B cell (primary cell): ENCODE measurements at regions not wholly inside any gene's neighbourhood (a gene's known extent, or its start where the extent isn't known, plus 50 kb on each side); places are given as distances from the start of the nearest gene placed in this dataset.

Source experiments
- ATAC-seq: fragments of 200-7000 bp; cut with Tn5 transposase; one replicate; pipeline ENCODE4 v1.10.0; 2021; ENCODE audit warnings: low read depth, mild to moderate bottlenecking, moderate number of reproducible peaks, moderate library complexity
- CTCF ChIA-PET: fragments of 350-600 bp; sonication (Branson Sonifier 250); formaldehyde crosslinking; loops from one replicate; lab custom pipeline; 2021; ENCODE audit warnings: antibody characterized with exemption, inconsistent platforms; lab: Charles Lee
- POLR2A ChIA-PET: fragments of 350-600 bp; sonication (Branson Sonifier 250); formaldehyde crosslinking; loops from one replicate; lab custom pipeline; 2021; ENCODE audit warnings: antibody characterized with exemption; lab: Charles Lee
- DNase-seq: peaks from one replicate; pipeline ENCODE4 v3.0.0; 2013
- H2AFZ ChIP-seq: 2 replicates; pipeline ENCODE4 v1.6.1; 2012; ENCODE audit warnings: mild to moderate bottlenecking, low read depth, low read length; ENCODE audit not compliant: insufficient read depth, poor library complexity, severe bottlenecking
- H3K27ac ChIP-seq, 2 donors: 1 replicate in 1 of 2; 2 replicates in 1 of 2; pipeline ENCODE4 v1.5.1; 2012 to 2013; ENCODE audit warnings: low read length in 2 of 2, mild to moderate bottlenecking in 2 of 2, moderate library complexity in 1 of 2
- H3K27me3 ChIP-seq, 4 experiments: fragments of 200-600 bp in 1 of 4; sonication (generic) in 1 of 4; replicated peaks in 1 of 4; 1 replicate in 2 of 4; 2 replicates in 2 of 4; pipeline versions ENCODE4 v1.6.1 to v1.7.0; 2013 to 2016; ENCODE audit warnings: low read length in 3 of 4, mild to moderate bottlenecking in 2 of 4, mixed read lengths in 1 of 4, moderate library complexity in 1 of 4; ENCODE audit not compliant: insufficient read depth in 4 of 4, control insufficient read depth in 3 of 4; ENCODE audit errors: control extremely low read depth in 1 of 4
- H3K36me3 ChIP-seq, 2 experiments: replicated peaks in 1 of 2; 1 replicate in 1 of 2; 2 replicates in 1 of 2; pipeline versions ENCODE4 v1.6.1 to v1.7.1; 2013; ENCODE audit warnings: low read length in 1 of 2; ENCODE audit not compliant: insufficient read depth in 2 of 2, control insufficient read depth in 1 of 2; ENCODE audit errors: control extremely low read depth in 1 of 2, extremely low read depth in 1 of 2
- H3K4me1 ChIP-seq, 2 donors: fragments of 200-600 bp in 1 of 2; sonication (generic) in 1 of 2; 1 replicate in 1 of 2; 2 replicates in 1 of 2; pipeline versions ENCODE4 v1.5.1 to v1.6.1; 2013 to 2017; ENCODE audit warnings: low read length in 2 of 2; ENCODE audit not compliant: control insufficient read depth in 2 of 2, insufficient read depth in 2 of 2
- H3K4me2 ChIP-seq: replicated peaks from 2 replicates; pipeline ENCODE3; 2012; ENCODE audit warnings: mild to moderate bottlenecking, low read depth, low read length; ENCODE audit not compliant: poor library complexity, severe bottlenecking
- H3K4me3 ChIP-seq, 5 experiments: fragments of 200-600 bp in 1 of 5; sonication (generic) in 1 of 5; 1 replicate in 3 of 5; 2 replicates in 2 of 5; pipeline versions ENCODE4 v1.5.1 to v1.7.0; 2011 to 2016; ENCODE audit warnings: low read length in 4 of 5, mild to moderate bottlenecking in 4 of 5, low read depth in 2 of 5, control low read depth in 1 of 5, moderate library complexity in 1 of 5; ENCODE audit not compliant: insufficient read depth in 1 of 5; ENCODE audit errors: control extremely low read depth in 1 of 5, extremely low read depth in 1 of 5
- H3K79me2 ChIP-seq: fragments of 200-600 bp; sonication (generic); one replicate; pipeline ENCODE4 v1.6.0; 2016; ENCODE audit warnings: low read length; ENCODE audit not compliant: control insufficient read depth, insufficient read depth
- H3K9ac ChIP-seq: fragments of 200-600 bp; sonication (generic); 2 replicates; pipeline ENCODE4 v1.6.1; 2017; ENCODE audit warnings: mild to moderate bottlenecking, low read length, moderate library complexity
- H3K9me3 ChIP-seq, 3 donors: one replicate each; pipeline versions ENCODE4 v1.6.1 to v1.7.1; 2013; ENCODE audit warnings: low read length in 2 of 3; ENCODE audit not compliant: control insufficient read depth in 2 of 3, insufficient read depth in 1 of 3; ENCODE audit errors: control extremely low read depth in 1 of 3
- H4K20me1 ChIP-seq: 2 replicates; pipeline ENCODE4 v1.6.0; 2012; ENCODE audit warnings: mild to moderate bottlenecking, low read length; ENCODE audit not compliant: insufficient read depth, control insufficient read depth, poor library complexity, severe bottlenecking
- H3K27ac Mint-ChIP-seq: one replicate; pipeline ENCODE4 v1.8.0; 2021; ENCODE audit warnings: mixed read lengths
- H3K27me3 Mint-ChIP-seq: one replicate; pipeline ENCODE4 v1.8.0; 2021; ENCODE audit warnings: mixed read lengths
- H3K4me1 Mint-ChIP-seq: one replicate; pipeline ENCODE4 v1.8.0; 2021; ENCODE audit warnings: mixed read lengths
- H3K4me3 Mint-ChIP-seq: one replicate; pipeline ENCODE4 v1.8.0; 2021; ENCODE audit warnings: mixed read lengths
- H3K9me3 Mint-ChIP-seq: one replicate; pipeline ENCODE4 v1.8.0; 2022; ENCODE audit warnings: mixed read lengths; ENCODE audit not compliant: insufficient read depth
- CTCF ChIP-seq: fragments of 200-600 bp; IDR thresholded peaks from one replicate; pipeline ENCODE4 v1.8.0; 2022; ENCODE audit warnings: antibody characterized with exemption, mild to moderate bottlenecking
- EZH2 ChIP-seq: IDR thresholded peaks from 2 replicates; pipeline ENCODE4 v1.6.1; 2012; ENCODE audit warnings: borderline replicate concordance, low read depth, mild to moderate bottlenecking, moderate library complexity, low read length; ENCODE audit not compliant: insufficient read depth, poor library complexity, severe bottlenecking
- WGBS: methylation state at CpG from one replicate; pipeline ENCODE4 v1.1.5; 2013; ENCODE audit warnings: missing lambda C conversion rate; ENCODE audit not compliant: insufficient coverage; 5-methylcytosine and 5-hydroxymethylcytosine counted together
- intact Hi-C: fragments of 100-400 bp; cut with micrococcal nuclease; formaldehyde crosslinking; loops from one replicate; pipeline ENCODE4 v1.10.0; 2022

GRCh38 chr5:135195270-135195608 lies 161.2 kb upstream of the PITX1 start:
- H3K27me3 Mint-ChIP-seq, result peaks cover 56% of the 10 kb centered on the region
- CTCF ChIA-PET, result interaction anchor here (0.5 to 6.0 kb wide), 2 partner anchors 277 to 608 kb away, joined by 3 to 44 read pairs; no protein-coding TSS in a partner anchor

More at GRCh38 chr5:135195270-135195608, 161.2 kb upstream of the PITX1 start:
- Mint-ChIP-seq H3K4me1 (peaks cover 5% of the 10 kb centered on the region), H3K27ac (no peak overlapping the region), H3K4me3 (no peak overlapping the region), H3K9me3 (peaks cover 12% of the 10 kb centered on the region)
- H2AFZ ChIP-seq, result no peak overlapping the region
- no peaks in the 10 kb centered on the region for H4K20me1 ChIP-seq
- H3K4me3 ChIP-seq, result no peak overlapping the region
- no peak overlapping the region for H3K4me2 ChIP-seq
- TF ChIP-seq CTCF (no peak), EZH2 (no peak)
- no peak for DNase-seq
- peaks cover 10 to 12% of the 10 kb centered on the region in 2 donors for H3K4me1 ChIP-seq
- H3K27ac ChIP-seq, result no peak overlapping the region
- no peaks in the 10 kb centered on the region for H3K79me2 ChIP-seq
- intact Hi-C loops, result no loop called here
- ATAC-seq, result no peak
- H3K9ac ChIP-seq, result no peak overlapping the region
- no peaks in the 10 kb centered on the region for H3K36me3 ChIP-seq
- H3K9me3 ChIP-seq, result peaks cover 0 to 3% (median 2%) of the 10 kb centered on the region in 3 donors
- POLR2A ChIA-PET, result no interaction called here
- peaks cover 0 to 37% (median 13%) of the 10 kb centered on the region in 4 experiments for H3K27me3 ChIP-seq
- WGBS, result 73% methylated on average over 2 of the region's 3 CpGs
